Liver (tissue), 8 donors: ENCODE measurements at regions not wholly inside any gene's neighbourhood (a gene's known extent, or its start where the extent isn't known, plus 50 kb on each side); places are given as distances from the start of the nearest gene placed in this dataset.

Source experiments
- DNase-seq: peaks from one replicate; pipeline ENCODE4 v3.0.0-alpha.2; 2017; ENCODE audit warnings: low spot score
- H3K27ac ChIP-seq, 2 donors: one replicate each; pipeline ENCODE4 v1.7.0; 2013; ENCODE audit warnings: inconsistent platforms in 2 of 2, low read length in 2 of 2, control low read depth in 1 of 2, low read depth in 1 of 2, mild to moderate bottlenecking in 1 of 2
- H3K27me3 ChIP-seq, 4 donors: one replicate each; pipeline versions ENCODE4 v1.6.1 to v1.7.0; 2013; ENCODE audit warnings: low read length in 3 of 4, inconsistent platforms in 1 of 4, mild to moderate bottlenecking in 1 of 4, moderate library complexity in 1 of 4; ENCODE audit not compliant: control insufficient read depth in 4 of 4, insufficient read depth in 4 of 4
- H3K36me3 ChIP-seq, 4 donors: one replicate each; pipeline versions ENCODE4 v1.6.1 to v1.7.0; 2013; ENCODE audit warnings: low read length in 3 of 4, mild to moderate bottlenecking in 3 of 4, low read depth in 1 of 4, moderate library complexity in 1 of 4; ENCODE audit not compliant: control insufficient read depth in 4 of 4, insufficient read depth in 3 of 4
- H3K4me1 ChIP-seq, 4 donors: one replicate each; pipeline versions ENCODE4 v1.6.1 to v1.7.0; 2013; ENCODE audit warnings: low read length in 3 of 4, mild to moderate bottlenecking in 3 of 4, moderate library complexity in 1 of 4; ENCODE audit not compliant: control insufficient read depth in 4 of 4, insufficient read depth in 4 of 4
- H3K4me3 ChIP-seq, 3 donors: one replicate each; pipeline versions ENCODE4 v1.6.1 to v1.7.0; 2013; ENCODE audit warnings: low read length in 3 of 3, control low read depth in 1 of 3, low read depth in 1 of 3, mild to moderate bottlenecking in 1 of 3
- H3K9ac ChIP-seq, 2 donors: one replicate each; pipeline ENCODE4 v1.7.0; 2013; ENCODE audit warnings: low read length in 2 of 2, mild to moderate bottlenecking in 2 of 2, moderate library complexity in 2 of 2, control low read depth in 1 of 2, low read depth in 1 of 2
- H3K9me3 ChIP-seq, 4 donors: one replicate each; pipeline versions ENCODE4 v1.6.1 to v1.7.0; 2013; ENCODE audit warnings: low read length in 3 of 4; ENCODE audit not compliant: control insufficient read depth in 4 of 4
- ATF3 ChIP-seq: IDR thresholded peaks from 2 replicates; pipeline ENCODE4 v1.6.1; 2016; ENCODE audit warnings: antibody characterized with exemption
- CTCF ChIP-seq: fragments of 150-350 bp; IDR thresholded peaks from 2 replicates; pipeline ENCODE4 v1.5.1; 2017; ENCODE audit warnings: improper control_type of control experiment, low read depth, low read length; ENCODE audit not compliant: missing input control
- EGR1 ChIP-seq, 2 donors: IDR thresholded peaks; 2 replicates each; pipeline ENCODE4 v1.6.1; 2016 to 2018; ENCODE audit warnings: antibody characterized with exemption in 2 of 2, low read depth in 2 of 2
- FOXA1 ChIP-seq: IDR thresholded peaks from 2 replicates; pipeline ENCODE4 v1.6.1; 2016; ENCODE audit warnings: antibody characterized with exemption
- FOXA2 ChIP-seq: IDR thresholded peaks from 2 replicates; pipeline ENCODE4 v1.6.1; 2016; ENCODE audit warnings: antibody characterized with exemption
- GABPA ChIP-seq, 2 donors: IDR thresholded peaks in 1 of 2; conservative IDR thresholded peaks in 1 of 2; 2 replicates each; pipeline ENCODE4 v1.6.1; 2016; ENCODE audit warnings: antibody characterized with exemption in 2 of 2, mild to moderate bottlenecking in 1 of 2, moderate library complexity in 1 of 2
- HNF4A ChIP-seq, 2 donors: conservative IDR thresholded peaks; 2 replicates each; pipeline ENCODE4 v1.6.1; 2016; ENCODE audit warnings: antibody characterized with exemption in 2 of 2, mild to moderate bottlenecking in 2 of 2
- HNF4G ChIP-seq: IDR thresholded peaks from 2 replicates; pipeline ENCODE4 v1.6.1; 2016; ENCODE audit warnings: antibody characterized with exemption
- JUND ChIP-seq, 2 donors: IDR thresholded peaks; 2 replicates each; pipeline ENCODE4 v1.6.1; 2016; ENCODE audit warnings: antibody characterized with exemption in 2 of 2
- MAX ChIP-seq: IDR thresholded peaks from 2 replicates; pipeline ENCODE4 v1.6.1; 2016; ENCODE audit warnings: antibody characterized with exemption
- NR2F2 ChIP-seq: IDR thresholded peaks from 2 replicates; pipeline ENCODE4 v1.6.1; 2016; ENCODE audit warnings: antibody characterized with exemption
- RAD21 ChIP-seq, 2 donors: IDR thresholded peaks; 2 replicates each; pipeline ENCODE4 v1.6.1; 2016; ENCODE audit warnings: antibody characterized with exemption in 2 of 2, mild to moderate bottlenecking in 2 of 2
- REST ChIP-seq: IDR thresholded peaks from 2 replicates; pipeline ENCODE4 v1.6.1; 2016; ENCODE audit warnings: antibody characterized with exemption, mild to moderate bottlenecking
- RXRA ChIP-seq, 2 donors: IDR thresholded peaks; 2 replicates each; pipeline ENCODE4 v1.6.1; 2017 to 2018; ENCODE audit warnings: antibody characterized with exemption in 2 of 2, mild to moderate bottlenecking in 1 of 2
- SP1 ChIP-seq: IDR thresholded peaks from 2 replicates; pipeline ENCODE4 v1.6.1; 2018; ENCODE audit warnings: antibody characterized with exemption, mild to moderate bottlenecking
- TAF1 ChIP-seq: conservative IDR thresholded peaks from 2 replicates; pipeline ENCODE4 v1.6.1; 2016; ENCODE audit warnings: antibody characterized with exemption, mild to moderate bottlenecking
- YY1 ChIP-seq: IDR thresholded peaks from 2 replicates; pipeline ENCODE4 v1.6.1; 2016; ENCODE audit warnings: antibody characterized with exemption, mild to moderate bottlenecking
- ZBTB33 ChIP-seq: IDR thresholded peaks from 2 replicates; pipeline ENCODE4 v1.6.1; 2016; ENCODE audit warnings: antibody characterized with exemption
- WGBS: extraction: QIAGEN DNeasy Blood & Tissue Kit; methylation state at CpG from one replicate; pipeline ENCODE4 v1.1.7; 2013; 5-methylcytosine and 5-hydroxymethylcytosine counted together
- donor health status: healthy.
- donor health status: healthy.
- donor health status: healthy.
- donor health status: healthy.
- donor health status: healthy.

GRCh38 chr3:78430741-78431140, 1337.1 kb downstream of the ROBO1 start:
- Histone ChIP-seq H3K4me3 (no peak overlapping the region), H3K4me1 (no peaks in the 10 kb centered on the region), H3K27ac (no peak overlapping the region), H3K27me3 (no peaks in the 10 kb centered on the region), H3K9me3 (no peaks in the 10 kb centered on the region), H3K9ac (no peak overlapping the region), H3K36me3 (no peaks in the 10 kb centered on the region)
- DNase-seq = no peak
- WGBS = 72% methylated on average over 1 of the region's 1 CpG
- TF ChIP-seq NR2F2 = no peak
- no peak for TF ChIP-seq CTCF
- TF ChIP-seq GABPA (IDR thresholded peaks at IDR 0.05 in 1 of 2, conservative IDR thresholded peaks at IDR 0.05 in 1 of 2) = no peak
- TF ChIP-seq ATF3 = no peak
- no peak for TF ChIP-seq FOXA1
- TF ChIP-seq RAD21 (IDR thresholded peaks at IDR 0.05) = no peak
- no peak for TF ChIP-seq HNF4A (conservative IDR thresholded peaks at IDR 0.05)
- TF ChIP-seq TAF1 = no peak
- no peak for TF ChIP-seq HNF4G
- TF ChIP-seq FOXA2 = no peak
- TF ChIP-seq EGR1 (IDR thresholded peaks at IDR 0.05; ENCODE audit: low read depth in 2 of 2) = no peak
- TF ChIP-seq JUND (IDR thresholded peaks at IDR 0.05) = no peak
- TF ChIP-seq YY1 = no peak
- no peak for TF ChIP-seq RXRA (IDR thresholded peaks at IDR 0.05)
- no peak for TF ChIP-seq MAX
- no peak for TF ChIP-seq ZBTB33
- no peak for TF ChIP-seq REST
- no peak for TF ChIP-seq SP1
